ENCODE measurements at regions not wholly inside any gene's neighbourhood (a gene's known extent, or its start where the extent isn't known, plus 50 kb on each side); places are given as distances from the start of the nearest gene placed in this dataset.

- TF ChIP-seq CTCF (conservative IDR thresholded peaks at IDR 0.05; ENCODE audit: low read depth, low read length) = no peak
- DNase-seq (ENCODE audit: low read depth) = peak; percentile 69
- H3K4me3 ChIP-seq (ENCODE audit: low read length) = no peak overlapping the region
Measured at GRCh38 chr13:106151056-106151699, 384.3 kb downstream of the EFNB2 start.

GRCh38 chr13:106145997-106146864 lies 389.2 kb downstream of the EFNB2 start:
- TF ChIP-seq CTCF (conservative IDR thresholded peaks at IDR 0.05; ENCODE audit: low read depth, low read length) = no peak
- no peak overlapping the region for H3K4me3 ChIP-seq (ENCODE audit: low read length)
- no peak for DNase-seq (ENCODE audit: low read depth)

GRCh38 chr13:106145070-106145469 lies 390.4 kb downstream of the EFNB2 start:
- no peak for TF ChIP-seq CTCF (conservative IDR thresholded peaks at IDR 0.05; ENCODE audit: low read depth, low read length)
- no peak for DNase-seq (ENCODE audit: low read depth)
- no peak overlapping the region for H3K4me3 ChIP-seq (ENCODE audit: low read length)

- TF ChIP-seq CTCF (conservative IDR thresholded peaks at IDR 0.05; ENCODE audit: low read depth, low read length) = no peak
- no peak overlapping the region for H3K4me3 ChIP-seq (ENCODE audit: low read length)
- no peak for DNase-seq (ENCODE audit: low read depth)
Measured at GRCh38 chr13:106143930-106144709, 391.3 kb downstream of the EFNB2 start.

- TF ChIP-seq CTCF (conservative IDR thresholded peaks at IDR 0.05; ENCODE audit: low read depth, low read length) = no peak
- no peak for DNase-seq (ENCODE audit: low read depth)
- H3K4me3 ChIP-seq (ENCODE audit: low read length) = no peak overlapping the region
Measured at GRCh38 chr13:106143392-106143791, 392.1 kb downstream of the EFNB2 start.

- TF ChIP-seq CTCF (conservative IDR thresholded peaks at IDR 0.05; ENCODE audit: low read depth, low read length) = no peak
- H3K4me3 ChIP-seq (ENCODE audit: low read length) = no peak overlapping the region
- DNase-seq (ENCODE audit: low read depth) = no peak
Measured at GRCh38 chr13:106140476-106140875, 395.0 kb downstream of the EFNB2 start.

Data from retinal pigment epithelial cell (primary cell).